ENCODE measurements at regions not wholly inside any gene's neighbourhood (a gene's known extent, or its start where the extent isn't known, plus 50 kb on each side); places are given as distances from the start of the nearest gene placed in this dataset.
"Not testable (repeated sequence)": the region's sequence is repeated elsewhere in the genome, so short reads cannot be mapped to it uniquely, and the experiment has no call there.

DNA sequence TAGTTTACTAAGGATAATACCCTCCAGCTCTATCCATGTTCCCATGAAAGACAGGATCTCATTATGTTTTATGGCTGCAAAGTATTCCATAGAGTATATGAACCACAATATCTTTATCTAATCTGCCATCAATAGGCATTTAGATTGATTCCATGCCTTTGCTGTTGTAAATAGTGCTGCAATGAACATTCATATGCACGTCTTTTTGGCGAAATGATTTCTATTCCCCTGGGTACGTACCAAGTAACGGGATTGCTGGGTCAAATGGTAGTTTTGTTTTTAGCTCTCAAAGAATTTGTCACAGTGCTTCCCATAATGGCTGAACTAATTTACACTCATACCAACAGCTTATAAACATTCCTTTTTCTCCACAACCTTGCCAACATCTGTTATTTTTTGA is 750.9 kb downstream of the BRINP3 start:
- FAIRE-seq (no peak), DNase-seq (no peak)
- Histone ChIP-seq H3K4me1 (ENCODE audit: control insufficient read depth in 2 of 3, insufficient read depth in 2 of 3, low read depth in 1 of 3, low read length in 3 of 3) (no peaks in the 10 kb centered on the region), H3K9me3 (ENCODE audit: control insufficient read depth in 2 of 3, insufficient read depth in 1 of 3, low read length in 3 of 3) (no peaks in the 10 kb centered on the region), H3K27me3 (ENCODE audit: control insufficient read depth, insufficient read depth, low read length) (no peaks in the 10 kb centered on the region), H3K27ac (ENCODE audit: low read depth in 2 of 2, low read length in 2 of 2) (no peak overlapping the region), H3K9ac (ENCODE audit: low read length in 3 of 3) (no peak overlapping the region), H3K36me3 (ENCODE audit: control insufficient read depth in 2 of 3, insufficient read depth in 3 of 3, low read length in 3 of 3) (no peaks in the 10 kb centered on the region), H3K4me3 (ENCODE audit: low read length in 3 of 3) (no peak overlapping the region)
- TF ChIP-seq, protein P1, sequence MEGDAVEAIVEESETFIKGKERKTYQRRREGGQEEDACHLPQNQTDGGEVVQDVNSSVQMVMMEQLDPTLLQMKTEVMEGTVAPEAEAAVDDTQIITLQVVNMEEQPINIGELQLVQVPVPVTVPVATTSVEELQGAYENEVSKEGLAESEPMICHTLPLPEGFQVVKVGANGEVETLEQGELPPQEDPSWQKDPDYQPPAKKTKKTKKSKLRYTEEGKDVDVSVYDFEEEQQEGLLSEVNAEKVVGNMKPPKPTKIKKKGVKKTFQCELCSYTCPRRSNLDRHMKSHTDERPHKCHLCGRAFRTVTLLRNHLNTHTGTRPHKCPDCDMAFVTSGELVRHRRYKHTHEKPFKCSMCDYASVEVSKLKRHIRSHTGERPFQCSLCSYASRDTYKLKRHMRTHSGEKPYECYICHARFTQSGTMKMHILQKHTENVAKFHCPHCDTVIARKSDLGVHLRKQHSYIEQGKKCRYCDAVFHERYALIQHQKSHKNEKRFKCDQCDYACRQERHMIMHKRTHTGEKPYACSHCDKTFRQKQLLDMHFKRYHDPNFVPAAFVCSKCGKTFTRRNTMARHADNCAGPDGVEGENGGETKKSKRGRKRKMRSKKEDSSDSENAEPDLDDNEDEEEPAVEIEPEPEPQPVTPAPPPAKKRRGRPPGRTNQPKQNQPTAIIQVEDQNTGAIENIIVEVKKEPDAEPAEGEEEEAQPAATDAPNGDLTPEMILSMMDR (IDR thresholded peaks at IDR 0.05; ENCODE audit: borderline replicate concordance, extremely low read depth, insufficient read depth) = no peak
- intact Hi-C loops (cut with DNase I) = no loop called here

GRCh38 chr1:189751311-189751710 is 726.4 kb downstream of the BRINP3 start:
- Histone ChIP-seq H3K9ac (ENCODE audit: low read length in 3 of 3) (no peak overlapping the region), H3K27ac (ENCODE audit: low read depth in 2 of 2, low read length in 2 of 2) (no peak overlapping the region), H3K4me3 (ENCODE audit: low read length in 3 of 3) (no peak overlapping the region), H3K4me1 (ENCODE audit: control insufficient read depth in 2 of 3, insufficient read depth in 2 of 3, low read depth in 1 of 3, low read length in 3 of 3) (no peaks in the 10 kb centered on the region), H3K36me3 (ENCODE audit: control insufficient read depth in 2 of 3, insufficient read depth in 3 of 3, low read length in 3 of 3) (no peaks in the 10 kb centered on the region), H3K27me3 (ENCODE audit: control insufficient read depth, insufficient read depth, low read length) (no peaks in the 10 kb centered on the region), H3K9me3 (ENCODE audit: control insufficient read depth in 2 of 3, insufficient read depth in 1 of 3, low read length in 3 of 3) (no peaks in the 10 kb centered on the region)
- DNase-seq (no peak), FAIRE-seq (no peak)
- intact Hi-C loops (cut with DNase I) = no loop called here
- TF ChIP-seq, protein P1 (IDR thresholded peaks at IDR 0.05; ENCODE audit: borderline replicate concordance, extremely low read depth, insufficient read depth) = no peak

DNA sequence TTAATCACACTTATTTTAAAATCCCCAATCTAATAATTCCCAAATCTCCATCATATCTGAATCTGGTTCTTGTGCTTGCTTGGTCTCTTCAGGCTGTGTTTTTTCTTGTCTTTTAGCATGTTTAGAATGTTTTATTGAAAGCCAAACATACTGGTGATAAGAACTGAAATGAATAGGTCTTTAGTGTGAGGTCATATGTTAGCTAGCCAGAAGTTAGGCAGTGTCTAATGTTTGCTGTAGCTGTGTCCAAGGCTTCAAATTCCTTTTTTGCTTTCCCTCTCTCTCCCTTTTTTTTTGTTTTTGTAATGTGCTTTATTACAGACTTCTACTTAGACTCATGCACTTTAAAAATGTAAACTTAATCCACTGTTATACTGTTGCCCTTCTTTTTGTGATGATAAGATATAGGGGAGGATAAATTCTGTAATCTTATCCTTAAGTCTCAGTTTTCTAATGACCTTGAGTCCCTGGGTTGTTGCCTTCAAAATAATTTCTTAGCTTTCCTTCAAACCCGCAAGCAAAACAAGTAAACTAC is 725.1 kb downstream of the BRINP3 start:
- peak in 2 of 5 donors; percentile 4 to 22 for DNase-seq
- no peak overlapping the region for H3K4me3 ChIP-seq (ENCODE audit: low read length in 3 of 3)
- FAIRE-seq = no peak
- H3K4me1 ChIP-seq (ENCODE audit: control insufficient read depth in 2 of 3, insufficient read depth in 2 of 3, low read depth in 1 of 3, low read length in 3 of 3) = no peaks in the 10 kb centered on the region
- intact Hi-C loops (cut with DNase I) = no loop called here
- H3K27ac ChIP-seq (ENCODE audit: low read depth in 2 of 2, low read length in 2 of 2) = no peak overlapping the region
- no peaks in the 10 kb centered on the region for H3K9me3 ChIP-seq (ENCODE audit: control insufficient read depth in 2 of 3, insufficient read depth in 1 of 3, low read length in 3 of 3)
- no peak overlapping the region for H3K9ac ChIP-seq (ENCODE audit: low read length in 3 of 3)
- H3K27me3 ChIP-seq (ENCODE audit: control insufficient read depth, insufficient read depth, low read length) = no peaks in the 10 kb centered on the region
- no peaks in the 10 kb centered on the region for H3K36me3 ChIP-seq (ENCODE audit: control insufficient read depth in 2 of 3, insufficient read depth in 3 of 3, low read length in 3 of 3)
- TF ChIP-seq, protein P1 (IDR thresholded peaks at IDR 0.05; ENCODE audit: borderline replicate concordance, extremely low read depth, insufficient read depth) = no peak

- FAIRE-seq; H3K4me1 ChIP-seq (ENCODE audit: control insufficient read depth in 2 of 3, insufficient read depth in 2 of 3, low read depth in 1 of 3, low read length in 3 of 3); H3K27me3 ChIP-seq (ENCODE audit: control insufficient read depth, insufficient read depth, low read length); H3K9ac ChIP-seq (ENCODE audit: low read length in 3 of 3); intact Hi-C loops (cut with DNase I); H3K36me3 ChIP-seq (ENCODE audit: control insufficient read depth in 2 of 3, insufficient read depth in 3 of 3, low read length in 3 of 3); H3K4me3 ChIP-seq (ENCODE audit: low read length in 3 of 3); H3K9me3 ChIP-seq (ENCODE audit: control insufficient read depth in 2 of 3, insufficient read depth in 1 of 3, low read length in 3 of 3); H3K27ac ChIP-seq (ENCODE audit: low read depth in 2 of 2, low read length in 2 of 2); DNase-seq: not testable (repeated sequence)
These were observed 722.6 kb downstream of the BRINP3 start for GRCh38 chr1:189755100-189755499.
